ENCODE measurements at regions not wholly inside any gene's neighbourhood (a gene's known extent, or its start where the extent isn't known, plus 50 kb on each side); places are given as distances from the start of the nearest gene placed in this dataset.
A peak's percentile ranks its signal among the peaks of the same experiment; 100 is the strongest.

GRCh38 chr2:3959372-3959771 lies 256.0 kb downstream of the DCDC2C start:
- DNase-seq (ENCODE audit: insufficient read length, low spot score): peak; percentile 44
- FAIRE-seq: no peak

GRCh38 chr2:3960106-3960505 lies 256.7 kb downstream of the DCDC2C start:
- DNase-seq (ENCODE audit: insufficient read length, low spot score) (no peak), FAIRE-seq (no peak)

DNA sequence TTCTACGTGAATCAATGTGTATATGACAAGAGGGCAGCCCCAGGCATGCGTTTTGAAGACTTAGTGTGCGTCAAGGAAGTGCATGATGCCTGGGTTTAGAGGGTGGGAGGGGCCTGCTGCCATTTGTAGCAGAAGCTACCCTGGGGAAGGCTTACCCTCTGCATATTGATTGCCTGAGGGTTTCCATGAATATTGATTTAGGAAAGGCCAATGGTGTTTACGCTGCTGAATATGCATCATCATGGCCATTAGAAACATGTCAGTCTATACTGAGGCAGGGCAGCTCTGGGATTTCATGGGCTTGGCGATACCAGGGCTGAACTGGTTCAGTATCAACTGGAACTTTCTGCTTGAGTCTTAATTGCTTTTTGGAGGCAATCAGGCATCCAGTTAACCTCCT lies 259.3 kb downstream of the DCDC2C start:
- no peak for FAIRE-seq

GRCh38 chr2:3965211-3965610 lies 261.8 kb downstream of the DCDC2C start:
- FAIRE-seq (no peak), DNase-seq (ENCODE audit: insufficient read length, low spot score) (no peak)

More for the DNA sequence above, 259.3 kb downstream of the DCDC2C start:
- DNase-seq (ENCODE audit: insufficient read length, low spot score): no peak

- DNase-seq (ENCODE audit: insufficient read length, low spot score) (no peak), FAIRE-seq (no peak)
These were observed 262.6 kb downstream of the DCDC2C start for GRCh38 chr2:3965953-3966352.

GRCh38 chr2:3966470-3966869 lies 263.1 kb downstream of the DCDC2C start:
- FAIRE-seq (no peak), DNase-seq (ENCODE audit: insufficient read length, low spot score) (no peak)

DNA sequence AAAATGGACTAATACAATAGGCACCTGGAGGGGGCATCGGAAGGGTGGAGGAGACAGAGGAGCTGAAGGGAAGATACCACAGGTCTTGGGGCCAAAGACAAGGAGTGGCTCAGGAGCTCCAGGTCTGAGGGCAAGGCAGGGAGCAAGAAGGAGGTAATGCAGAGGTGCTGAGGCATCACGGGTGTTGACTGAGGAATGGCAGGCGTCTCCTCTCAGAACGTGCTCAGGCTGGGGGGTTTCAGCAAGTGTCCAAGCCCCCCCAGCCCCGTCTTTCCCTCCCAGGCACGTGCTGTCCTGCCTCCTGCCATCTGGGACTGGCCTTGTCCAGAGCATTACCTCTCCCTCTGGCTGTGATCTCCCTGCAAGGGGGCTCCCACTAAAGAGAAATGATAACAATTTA lies 265.4 kb downstream of the DCDC2C start:
- FAIRE-seq: no peak
- DNase-seq (ENCODE audit: insufficient read length, low spot score): no peak

DNA sequence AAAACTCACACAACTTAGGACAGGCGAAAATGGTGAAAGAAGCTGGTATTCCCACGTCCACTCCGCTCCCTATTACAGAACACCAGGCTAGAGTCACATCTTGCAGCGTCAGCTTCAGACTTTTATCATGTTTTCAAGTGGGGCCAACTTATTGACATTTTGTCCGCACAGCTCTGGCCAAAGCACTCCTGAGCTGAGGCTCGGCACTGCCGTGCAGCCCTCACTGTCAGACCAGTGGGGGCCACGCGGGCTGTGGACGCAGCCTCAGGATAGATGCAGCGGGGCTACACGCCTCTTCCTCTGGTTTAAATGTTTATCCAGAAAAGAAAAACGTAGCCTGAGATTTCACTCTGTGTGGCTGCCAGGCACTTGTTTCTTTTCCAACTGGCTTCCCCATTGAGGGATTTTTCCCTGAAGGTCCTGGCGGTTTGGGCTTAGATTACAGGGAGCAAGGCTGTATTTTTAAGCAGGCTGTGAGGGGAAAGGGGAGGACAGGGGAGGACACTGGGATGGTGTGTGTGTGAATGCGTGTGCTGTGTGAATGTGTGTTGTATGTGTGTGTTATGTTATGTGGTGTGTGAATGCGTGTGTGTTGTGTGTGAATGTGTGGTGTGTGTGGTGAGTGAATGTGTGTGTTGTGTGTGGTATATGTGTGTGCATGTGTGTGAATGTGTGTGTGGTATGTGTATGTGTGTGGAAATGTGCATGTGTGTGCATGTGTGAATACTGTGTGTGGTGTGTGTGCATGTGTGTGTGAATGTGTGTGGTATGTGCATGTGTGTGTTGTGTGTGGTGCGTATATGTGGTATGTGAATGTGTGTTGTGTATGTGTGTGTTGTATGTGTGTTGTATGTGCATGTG lies 267.6 kb downstream of the DCDC2C start:
- no peak for FAIRE-seq
- no peak for DNase-seq (ENCODE audit: insufficient read length, low spot score)

DNA sequence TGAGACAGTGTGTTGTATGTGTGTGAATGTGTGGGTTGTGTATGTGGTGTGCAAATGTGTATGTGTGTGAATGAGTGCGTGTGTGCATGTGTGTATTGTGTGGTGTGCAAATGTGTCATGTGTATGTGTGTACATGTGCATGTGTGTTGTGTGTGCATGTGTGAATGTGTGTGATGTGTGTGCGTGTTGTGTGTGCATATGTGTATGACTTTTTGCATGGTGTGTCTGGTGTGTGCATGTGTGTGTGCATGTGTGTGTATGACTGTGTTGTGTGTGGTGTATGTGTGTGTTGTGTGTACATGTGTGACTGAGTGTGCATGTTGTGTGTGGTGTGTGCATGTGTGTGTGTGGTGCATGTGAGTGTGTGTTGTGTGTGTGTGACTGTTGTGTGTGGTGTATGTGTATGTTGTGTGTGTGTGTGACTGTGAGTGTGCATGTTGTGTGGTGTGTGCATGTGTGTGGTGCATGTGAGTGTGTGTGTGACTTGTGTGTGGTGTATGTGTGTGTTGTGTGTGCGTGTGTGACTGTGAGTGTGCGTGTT lies 268.3 kb downstream of the DCDC2C start:
- FAIRE-seq: no peak
- no peak for DNase-seq (ENCODE audit: insufficient read length, low spot score)

GRCh38 chr2:3972377-3972776 lies 269.0 kb downstream of the DCDC2C start:
- no peak for FAIRE-seq
- no peak for DNase-seq (ENCODE audit: insufficient read length, low spot score)

- FAIRE-seq (no peak), DNase-seq (ENCODE audit: insufficient read length, low spot score) (no peak)
These were observed 271.4 kb downstream of the DCDC2C start for GRCh38 chr2:3974765-3975164.

DNA sequence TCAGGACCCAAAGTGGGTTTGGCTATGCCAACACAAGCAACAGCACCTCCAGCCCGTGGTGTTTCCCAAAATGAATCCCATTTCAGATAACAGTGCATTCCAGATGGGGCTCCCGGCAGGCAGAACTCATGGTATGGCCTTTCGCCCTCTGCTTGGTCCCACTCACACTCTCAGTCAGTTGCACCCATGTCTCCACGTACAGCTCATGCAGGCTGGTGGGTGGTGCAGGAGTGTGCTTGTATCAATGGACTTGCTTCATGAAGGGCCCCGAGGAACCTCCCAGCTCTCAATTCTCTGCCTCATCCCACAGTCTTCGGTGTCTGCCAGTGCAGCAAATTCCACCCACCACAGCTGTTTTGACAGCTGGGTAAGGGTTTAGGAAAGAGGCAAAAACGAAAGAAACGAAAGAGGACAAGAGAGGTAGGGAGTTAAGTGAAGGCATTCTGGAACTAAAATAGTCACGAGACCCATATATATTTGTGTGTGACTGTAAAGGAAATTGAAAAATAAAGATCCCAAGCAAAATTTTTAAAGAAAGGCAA lies 278.1 kb downstream of the DCDC2C start:
- FAIRE-seq: no peak
- DNase-seq (ENCODE audit: insufficient read length, low spot score): no peak

GRCh38 chr2:3982160-3982559 lies 278.8 kb downstream of the DCDC2C start:
- no peak for DNase-seq (ENCODE audit: insufficient read length, low spot score)
- FAIRE-seq: no peak

GRCh38 chr2:3986063-3986462 lies 282.7 kb downstream of the DCDC2C start:
- DNase-seq (ENCODE audit: insufficient read length, low spot score): no peak
- no peak for FAIRE-seq

GRCh38 chr2:3986530-3987258 lies 283.3 kb downstream of the DCDC2C start:
- no peak for FAIRE-seq
- DNase-seq (ENCODE audit: insufficient read length, low spot score): no peak

GRCh38 chr2:4002841-4003403 lies 299.5 kb downstream of the DCDC2C start:
- FAIRE-seq (no peak), DNase-seq (ENCODE audit: insufficient read length, low spot score) (no peak)

DNA sequence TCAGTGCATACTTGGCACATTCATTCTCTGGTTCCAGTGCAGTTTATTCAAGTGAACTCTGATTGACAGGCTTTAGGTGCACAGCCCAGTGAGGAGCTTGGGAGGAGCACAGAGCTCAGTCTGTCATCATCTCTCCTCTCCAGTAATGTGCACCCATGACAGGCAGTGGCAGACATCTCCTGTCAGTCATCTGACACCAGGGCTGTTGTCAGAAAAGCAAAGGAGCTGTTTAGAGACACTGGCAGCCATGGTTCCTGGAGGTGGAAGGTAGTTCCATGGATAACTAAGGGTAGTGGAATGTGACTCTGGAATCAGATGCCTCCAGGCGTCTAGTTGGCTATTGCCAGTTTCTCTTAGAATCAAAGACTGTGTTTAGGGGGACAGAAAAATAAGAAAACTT lies 308.8 kb downstream of the DCDC2C start:
- DNase-seq (ENCODE audit: insufficient read length, low spot score): no peak
- no peak for FAIRE-seq

GRCh38 chr2:4018535-4018934 lies 315.2 kb downstream of the DCDC2C start:
- no peak for FAIRE-seq

DNA sequence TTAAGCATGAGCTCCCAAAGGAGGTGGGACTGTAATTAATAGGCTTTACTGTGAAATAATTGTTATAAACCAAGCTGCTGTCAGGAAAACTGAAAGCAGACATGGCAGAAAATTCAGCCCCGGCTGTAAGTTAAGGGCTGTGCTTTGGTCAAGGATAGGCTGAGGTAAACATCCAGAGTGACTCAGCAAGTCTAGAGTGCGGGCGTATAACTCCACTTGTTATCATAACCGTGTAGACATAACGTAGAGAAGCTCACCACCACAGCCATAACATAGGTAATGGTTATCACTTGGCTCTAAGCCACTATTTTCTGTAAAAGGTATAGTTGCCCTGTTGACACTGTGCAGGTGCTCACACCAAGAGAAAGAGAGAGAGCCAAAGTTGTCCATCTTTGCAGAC lies 316.8 kb downstream of the DCDC2C start:
- no peak for DNase-seq (ENCODE audit: insufficient read length, low spot score)
- FAIRE-seq: no peak

More at GRCh38 chr2:4018535-4018934, 315.2 kb downstream of the DCDC2C start:
- DNase-seq (ENCODE audit: insufficient read length, low spot score): no peak

- no peak for DNase-seq (ENCODE audit: insufficient read length, low spot score)
- FAIRE-seq: no peak
These were observed 317.3 kb downstream of the DCDC2C start for GRCh38 chr2:4020649-4021048.

GRCh38 chr2:4024605-4025004 lies 321.2 kb downstream of the DCDC2C start:
- DNase-seq (ENCODE audit: insufficient read length, low spot score): no peak
- FAIRE-seq: no peak

All from GM19239 (cell line).